ENCODE measurements at regions not wholly inside any gene's neighbourhood (a gene's known extent, or its start where the extent isn't known, plus 50 kb on each side); places are given as distances from the start of the nearest gene placed in this dataset.
"Not testable (repeated sequence)": the region's sequence is repeated elsewhere in the genome, so short reads cannot be mapped to it uniquely, and the experiment has no call there.

DNA sequence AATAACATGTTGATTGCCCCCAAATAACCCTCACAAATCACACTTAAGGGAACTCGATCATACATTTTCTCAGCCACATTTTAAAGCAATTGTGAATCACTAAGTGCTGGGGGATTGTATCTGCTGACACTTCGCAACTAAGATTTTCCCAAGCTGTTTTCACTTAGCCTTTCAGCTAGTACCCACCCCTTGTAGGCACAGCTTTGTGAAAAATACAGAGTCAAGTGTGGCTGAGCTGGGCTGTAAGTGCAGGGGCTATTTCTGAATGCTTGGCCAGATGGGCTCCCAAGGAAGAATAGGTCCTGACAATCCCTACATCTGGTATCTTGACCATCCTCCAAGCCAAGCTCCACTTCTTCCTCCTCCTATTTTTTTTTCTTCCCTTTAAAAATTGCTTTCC is 289.2 kb upstream of the NMUR2 start:
- no peak for DNase-seq (ENCODE audit: low read depth in 3 of 3)

DNA sequence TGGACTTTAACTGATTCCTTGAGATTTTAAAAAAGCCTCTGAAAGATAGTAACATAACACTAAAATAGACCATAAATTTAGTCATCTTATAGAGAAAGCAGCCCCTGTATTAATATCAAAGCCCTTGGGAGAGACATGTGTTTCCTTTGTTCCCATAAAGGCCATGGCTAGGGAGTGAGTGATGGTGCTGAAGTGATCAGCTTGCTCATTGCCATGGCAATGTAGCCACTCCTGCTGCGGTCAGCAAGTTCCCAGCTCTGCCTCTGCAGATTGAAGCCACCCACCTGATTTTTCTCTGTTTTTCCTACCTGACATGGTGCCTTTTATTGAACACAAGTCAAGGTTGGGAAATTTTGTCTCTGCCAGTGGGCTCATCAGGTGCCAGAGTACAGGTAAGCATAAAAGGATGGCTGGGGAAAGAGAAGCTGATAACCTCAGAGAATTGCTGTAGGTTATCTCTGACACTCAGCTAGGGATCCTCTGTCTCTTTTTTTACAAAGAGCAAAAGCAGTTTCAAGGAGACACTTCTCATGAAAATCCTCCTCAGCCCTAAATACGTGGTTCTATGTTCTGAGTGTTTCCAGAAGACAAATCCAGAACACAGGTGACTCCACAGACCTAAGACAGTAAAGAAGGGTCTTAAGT is 296.3 kb upstream of the NMUR2 start:
- DNase-seq (ENCODE audit: low read depth in 3 of 3), result no peak

GRCh38 chr5:152704286-152704685 is 299.2 kb upstream of the NMUR2 start:
- no peak for DNase-seq (ENCODE audit: low read depth in 3 of 3)

DNA sequence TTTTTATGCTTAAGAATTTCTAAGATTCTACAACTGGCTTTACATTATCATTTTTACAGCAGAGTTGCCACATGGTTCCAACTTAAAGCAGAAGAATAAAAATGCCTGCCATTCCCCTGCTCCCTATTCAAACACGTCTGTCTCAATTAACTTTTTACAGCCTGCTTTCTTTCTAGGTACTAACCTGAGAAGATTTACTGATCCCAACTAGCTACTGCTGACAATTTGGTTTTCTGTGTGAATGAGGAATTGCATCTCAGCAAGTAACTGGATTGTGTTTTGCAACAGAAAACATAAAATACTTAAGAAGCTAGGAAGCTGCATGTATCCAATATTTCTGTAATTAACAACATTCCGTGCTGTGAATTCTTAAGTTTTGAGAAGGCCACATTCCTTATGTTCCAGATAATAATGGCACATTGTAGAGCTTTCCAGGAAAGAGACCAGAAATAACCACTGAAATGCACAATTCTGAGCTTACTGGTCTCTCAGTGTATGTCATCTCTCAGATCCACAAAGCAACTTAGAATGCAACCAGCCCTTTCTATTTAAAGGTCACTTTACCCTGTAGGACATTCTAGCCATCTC is 306.8 kb upstream of the NMUR2 start:
- DNase-seq (ENCODE audit: low read depth in 3 of 3), result no peak

- no peak for DNase-seq (ENCODE audit: low read depth in 3 of 3)
Measured at GRCh38 chr5:152717393-152717792, 312.3 kb upstream of the NMUR2 start.

DNA sequence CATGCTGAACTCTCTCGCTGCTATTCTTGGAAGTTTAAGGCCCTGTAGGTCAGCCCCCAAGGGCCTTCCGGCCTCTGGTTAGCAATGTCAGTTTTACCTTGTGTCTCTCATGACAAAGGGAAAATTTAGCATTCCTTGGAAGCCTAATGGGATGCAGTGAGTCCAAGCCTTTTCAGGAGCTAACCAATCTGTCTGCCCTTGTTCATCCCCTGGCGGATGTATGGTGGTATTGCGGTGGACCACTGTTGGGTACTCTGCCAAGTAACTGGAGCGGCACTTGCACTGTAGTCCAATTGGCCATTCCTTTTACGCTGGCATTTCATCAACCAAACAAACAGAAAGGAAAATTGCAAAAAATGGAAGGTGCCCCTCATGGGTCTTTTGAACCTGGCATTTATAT is 318.4 kb upstream of the NMUR2 start:
- DNase-seq (ENCODE audit: low read depth in 3 of 3), result no peak

- no peak for DNase-seq (ENCODE audit: low read depth in 3 of 3)
Measured at GRCh38 chr5:152730176-152730575, 325.1 kb upstream of the NMUR2 start.

- no peak for DNase-seq (ENCODE audit: low read depth in 3 of 3)
Measured at GRCh38 chr5:152736906-152737305, 331.8 kb upstream of the NMUR2 start.

GRCh38 chr5:152739916-152740315 is 334.8 kb upstream of the NMUR2 start:
- DNase-seq (ENCODE audit: low read depth in 3 of 3), result no peak

GRCh38 chr5:152741126-152741525 is 336.0 kb upstream of the NMUR2 start:
- not testable (repeated sequence) for DNase-seq (ENCODE audit: low read depth in 3 of 3)

DNA sequence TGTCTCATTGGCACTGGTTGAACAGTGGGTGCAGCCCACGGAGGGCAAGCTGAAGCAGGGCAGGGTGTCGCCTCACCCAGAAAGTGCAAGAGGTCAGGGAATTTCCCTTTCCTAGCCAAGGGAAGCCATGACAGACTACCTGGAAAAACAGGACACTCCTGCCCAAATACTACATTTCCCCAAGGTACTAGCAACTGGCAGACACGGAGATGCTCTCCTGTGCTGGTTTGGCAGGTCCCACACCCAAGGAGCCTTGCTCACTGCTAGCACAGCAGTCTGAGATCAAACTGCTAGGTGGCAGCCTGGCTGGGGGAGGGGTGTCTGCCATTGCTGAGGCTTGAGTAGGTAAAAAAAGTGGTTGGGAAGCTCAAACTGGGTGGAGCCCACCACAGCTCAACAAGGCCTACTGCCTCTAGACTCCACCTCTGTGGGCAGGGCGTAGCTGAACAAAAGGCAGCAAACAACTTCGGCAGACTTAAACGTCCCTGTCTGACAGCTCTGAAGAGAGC is 382.7 kb upstream of the NMUR2 start:
- DNase-seq (ENCODE audit: low read depth in 3 of 3), result not testable (repeated sequence)

DNA sequence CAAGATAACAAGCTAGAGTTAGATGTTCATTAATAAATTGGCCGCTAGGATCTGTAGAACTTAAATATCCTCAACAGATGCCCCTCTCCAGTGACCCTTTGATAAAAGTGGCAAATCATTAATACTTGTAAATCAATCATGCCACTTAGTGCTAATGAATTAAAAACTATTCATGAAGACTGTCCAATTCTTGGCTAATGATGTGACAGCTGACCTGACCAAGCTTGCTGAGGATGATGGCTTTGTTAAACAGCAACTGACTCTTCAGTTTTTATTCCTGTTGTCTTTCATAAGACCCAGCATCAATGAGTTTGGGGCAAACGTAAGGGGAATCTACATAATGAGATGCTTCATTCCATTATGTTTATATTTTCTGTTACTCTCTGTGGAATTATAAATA is 396.8 kb upstream of the NMUR2 start:
- DNase-seq (ENCODE audit: low read depth in 3 of 3), result no peak

DNA sequence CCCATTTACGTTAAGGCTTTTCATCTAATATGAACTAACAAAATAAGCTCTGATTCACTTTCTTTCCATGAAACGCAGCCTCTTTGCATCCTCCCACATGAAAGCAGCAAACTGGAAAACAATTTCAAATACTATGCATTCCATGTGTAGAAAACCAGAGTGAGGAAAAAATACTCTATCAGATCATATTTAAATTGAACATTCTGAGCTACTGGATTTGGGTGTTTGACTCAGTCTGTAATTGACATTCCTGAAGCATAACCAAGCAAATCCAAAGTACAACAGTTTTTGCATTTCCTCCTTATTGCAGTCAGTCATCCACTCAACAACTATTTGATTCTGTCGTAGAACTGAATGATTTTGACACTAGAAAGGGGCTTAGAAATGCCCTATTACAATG is 399.1 kb upstream of the NMUR2 start:
- DNase-seq (ENCODE audit: low read depth in 3 of 3), result no peak

- no peak for DNase-seq (ENCODE audit: low read depth in 3 of 3)
Measured at GRCh38 chr5:152811988-152812387, 406.9 kb upstream of the NMUR2 start.

DNA sequence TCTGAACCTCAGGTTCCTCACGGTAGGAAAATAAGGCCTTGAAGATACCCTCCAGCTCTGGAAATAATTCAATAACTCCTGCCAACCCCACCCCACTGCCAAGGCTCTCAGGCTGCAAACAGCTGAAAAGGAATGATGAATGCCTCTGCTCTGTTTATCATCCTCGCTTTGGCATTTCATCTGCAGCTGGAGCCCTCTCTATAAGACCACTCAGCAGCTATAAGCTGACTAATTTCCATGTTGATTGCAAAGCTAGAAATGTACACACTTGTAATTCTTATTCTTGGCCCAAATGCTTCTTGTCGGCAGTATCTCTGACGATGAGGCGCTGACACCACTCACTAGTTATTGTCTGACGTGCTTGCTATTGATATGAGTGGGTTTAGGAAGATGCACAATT is 408.4 kb upstream of the NMUR2 start:
- DNase-seq (ENCODE audit: low read depth in 3 of 3), result no peak

GRCh38 chr5:152819891-152820290 is 414.8 kb upstream of the NMUR2 start:
- no peak for DNase-seq (ENCODE audit: low read depth in 3 of 3)

- DNase-seq (ENCODE audit: low read depth in 3 of 3), result no peak
Measured at GRCh38 chr5:152824316-152824715, 419.2 kb upstream of the NMUR2 start.

DNA sequence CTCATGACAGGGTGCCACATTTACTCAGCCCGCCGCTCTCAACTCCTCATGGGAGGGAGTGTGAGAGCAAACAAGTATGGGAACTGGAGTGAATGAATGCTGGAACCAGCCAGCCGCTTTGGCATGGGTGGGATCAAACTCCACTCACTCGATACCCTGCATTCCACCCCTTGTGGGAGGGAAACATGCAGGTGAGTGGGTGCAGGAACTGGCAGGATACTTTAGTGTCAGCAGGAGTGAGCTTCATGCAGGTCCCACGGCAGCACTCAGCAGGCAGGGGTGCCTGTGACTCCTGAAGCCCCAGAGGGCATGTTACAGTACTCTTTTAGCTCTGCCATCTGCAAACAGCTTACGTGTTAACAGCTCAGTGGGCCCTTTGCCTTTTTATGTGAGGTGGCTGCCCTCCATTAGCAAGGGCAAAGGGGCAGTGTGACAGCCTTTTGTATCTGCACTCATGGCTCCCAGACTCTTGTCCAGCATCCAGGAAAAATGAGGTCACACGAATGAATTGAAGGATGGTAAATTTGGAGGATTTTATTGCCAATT is 433.2 kb upstream of the NMUR2 start:
- DNase-seq (ENCODE audit: low read depth in 3 of 3), result no peak

- no peak for DNase-seq (ENCODE audit: low read depth in 3 of 3)
Measured at GRCh38 chr5:152844713-152845112, 439.6 kb upstream of the NMUR2 start.

DNA sequence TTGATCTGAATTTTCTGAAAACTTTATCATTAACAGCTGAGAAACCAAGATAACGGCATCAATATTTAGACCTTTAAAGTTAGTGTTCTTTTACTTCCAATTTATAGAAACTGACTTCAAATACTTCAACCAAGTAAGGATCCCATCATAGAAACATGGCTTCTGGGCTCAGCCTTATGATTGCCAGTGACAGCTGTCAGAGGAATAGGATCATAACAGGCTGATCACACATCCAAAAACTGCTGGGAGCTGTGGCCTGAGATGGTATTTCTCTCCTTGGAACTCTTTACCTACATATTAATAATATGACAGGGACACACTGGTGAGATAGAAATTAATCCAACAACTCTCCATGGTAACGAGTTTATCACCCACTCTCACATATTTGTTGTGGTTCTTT is 448.3 kb upstream of the NMUR2 start:
- no peak for DNase-seq (ENCODE audit: low read depth in 3 of 3)

DNA sequence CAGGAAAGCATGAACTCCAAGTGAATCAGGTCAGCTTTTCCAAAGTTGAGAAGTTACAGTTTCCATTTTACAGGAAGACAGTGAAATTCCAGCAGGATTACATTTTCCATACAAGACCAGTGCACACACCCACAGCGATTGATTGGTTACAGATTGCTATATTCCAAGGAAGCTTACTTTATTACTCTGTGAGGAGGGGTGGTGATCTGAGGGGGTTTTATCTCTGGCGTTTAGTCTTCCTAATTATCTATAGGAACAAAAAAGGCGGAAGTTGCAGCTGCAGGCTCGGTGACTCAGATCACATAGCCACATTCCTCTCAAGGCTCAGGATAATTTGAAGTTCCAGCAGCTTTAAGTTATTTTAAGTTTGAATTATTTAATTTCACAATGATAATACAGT is 450.4 kb upstream of the NMUR2 start:
- no peak for DNase-seq (ENCODE audit: low read depth in 3 of 3)

DNA sequence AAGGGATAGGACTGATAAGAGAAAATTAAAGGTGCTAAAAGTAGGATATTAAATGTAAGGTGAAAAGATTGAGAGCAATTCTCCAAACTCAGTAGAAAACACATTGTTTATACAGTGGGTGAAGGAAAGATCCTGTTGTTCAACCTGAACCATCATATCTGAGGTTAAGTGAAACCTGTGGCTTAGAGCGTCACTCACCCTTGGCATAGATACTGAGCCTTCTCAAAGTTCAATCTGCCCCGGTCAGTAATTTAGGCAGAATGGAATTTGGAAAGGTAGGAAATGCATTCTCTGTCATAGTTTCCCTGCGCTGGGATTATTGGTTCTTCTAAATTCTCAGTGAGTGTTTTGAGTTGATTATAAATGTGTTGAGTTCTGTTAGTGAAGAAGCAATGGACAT is 456.2 kb upstream of the NMUR2 start:
- DNase-seq (ENCODE audit: low read depth in 3 of 3), result no peak

DNA sequence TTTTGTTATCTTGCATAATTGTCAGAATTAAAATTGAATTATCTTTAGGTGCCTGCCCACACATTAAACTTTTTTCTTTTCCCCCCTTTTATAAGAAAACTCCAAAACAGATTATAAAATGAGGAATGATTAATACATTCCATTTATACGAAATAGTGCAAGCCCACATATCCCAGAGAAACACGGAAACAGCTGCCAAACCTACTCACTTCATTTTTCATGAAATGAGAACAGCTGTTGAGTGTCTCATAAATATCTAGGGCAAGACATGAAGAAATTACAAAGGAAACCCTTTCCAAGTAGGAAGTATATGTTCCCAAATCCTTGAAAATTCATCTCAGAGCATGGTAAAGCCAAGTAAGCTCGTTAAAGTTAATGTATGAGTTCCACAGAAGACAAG is 459.4 kb upstream of the NMUR2 start:
- DNase-seq (ENCODE audit: low read depth in 3 of 3), result no peak

DNA sequence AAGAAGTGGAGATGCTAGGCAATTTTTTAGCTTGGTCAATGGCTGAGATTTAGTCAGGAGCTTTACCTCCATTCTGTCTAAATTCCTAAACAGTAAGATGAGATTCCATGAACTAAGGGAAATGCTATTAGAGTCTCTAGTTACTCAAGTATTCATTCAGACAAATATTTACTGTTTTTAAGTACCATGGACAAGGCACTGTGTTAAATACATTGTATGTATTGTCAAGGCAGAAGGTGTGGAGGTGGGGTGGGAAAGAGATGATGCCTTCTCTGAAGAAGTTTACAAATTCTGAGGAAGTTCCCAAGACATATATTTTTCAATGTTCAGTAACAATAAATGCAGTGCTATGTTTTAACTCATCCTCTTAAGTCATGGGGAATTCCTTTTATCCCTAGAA is 459.9 kb upstream of the NMUR2 start:
- DNase-seq (ENCODE audit: low read depth in 3 of 3), result no peak
